ENCODE measurements at regions not wholly inside any gene's neighbourhood (a gene's known extent, or its start where the extent isn't known, plus 50 kb on each side); places are given as distances from the start of the nearest gene placed in this dataset.

GRCh38 chr7:8921807-8922206 is 488.4 kb downstream of the NXPH1 start:
- TF ChIP-seq CTCF (optimal IDR thresholded peaks at IDR 0.05 in 1 of 3, IDR thresholded peaks at IDR 0.05 in 1 of 3, conservative IDR thresholded peaks at IDR 0.05 in 1 of 3; ENCODE audit: extremely low read depth in 1 of 3, insufficient read depth in 2 of 3, low read length in 3 of 3) = no peak
- TF ChIP-seq EZH2 (IDR thresholded peaks at IDR 0.05; ENCODE audit: low read length) = no peak

Measured in keratinocyte (primary cell).